ENCODE measurements at regions not wholly inside any gene's neighbourhood (a gene's known extent, or its start where the extent isn't known, plus 50 kb on each side); places are given as distances from the start of the nearest gene placed in this dataset.
A peak's percentile ranks its signal among the peaks of the same experiment; 100 is the strongest.
"Not testable (repeated sequence)": the region's sequence is repeated elsewhere in the genome, so short reads cannot be mapped to it uniquely, and the experiment has no call there.

DNA sequence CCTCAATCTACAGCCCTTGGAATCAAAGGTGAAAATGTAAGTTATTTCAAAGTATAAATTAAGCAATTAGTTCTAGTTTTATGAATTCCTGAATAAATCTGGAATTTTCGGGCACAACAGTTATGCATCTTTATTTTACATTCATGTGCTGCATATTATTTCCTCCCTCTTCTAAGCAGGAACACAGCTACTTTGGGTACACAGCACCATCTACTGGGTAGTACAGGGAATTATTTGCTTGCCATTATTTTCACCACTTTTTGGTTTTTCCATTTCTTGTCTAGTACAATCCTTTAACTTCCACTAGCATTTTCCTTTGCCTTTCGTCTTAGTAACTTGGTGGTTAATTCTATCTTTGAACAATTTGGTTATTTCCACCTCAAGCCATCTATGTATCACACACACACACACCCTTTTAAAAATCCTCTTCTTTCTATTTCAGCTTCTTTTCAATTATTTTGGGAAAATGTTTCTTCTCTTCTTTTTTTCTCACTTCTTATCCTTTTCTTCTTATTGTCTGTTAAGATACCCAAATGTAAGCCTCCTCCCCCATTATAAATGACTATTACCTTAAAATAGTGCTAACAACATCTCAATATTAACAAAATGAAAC, 451.0 kb downstream of the MFSD1 start:
- TF ChIP-seq, protein P1, sequence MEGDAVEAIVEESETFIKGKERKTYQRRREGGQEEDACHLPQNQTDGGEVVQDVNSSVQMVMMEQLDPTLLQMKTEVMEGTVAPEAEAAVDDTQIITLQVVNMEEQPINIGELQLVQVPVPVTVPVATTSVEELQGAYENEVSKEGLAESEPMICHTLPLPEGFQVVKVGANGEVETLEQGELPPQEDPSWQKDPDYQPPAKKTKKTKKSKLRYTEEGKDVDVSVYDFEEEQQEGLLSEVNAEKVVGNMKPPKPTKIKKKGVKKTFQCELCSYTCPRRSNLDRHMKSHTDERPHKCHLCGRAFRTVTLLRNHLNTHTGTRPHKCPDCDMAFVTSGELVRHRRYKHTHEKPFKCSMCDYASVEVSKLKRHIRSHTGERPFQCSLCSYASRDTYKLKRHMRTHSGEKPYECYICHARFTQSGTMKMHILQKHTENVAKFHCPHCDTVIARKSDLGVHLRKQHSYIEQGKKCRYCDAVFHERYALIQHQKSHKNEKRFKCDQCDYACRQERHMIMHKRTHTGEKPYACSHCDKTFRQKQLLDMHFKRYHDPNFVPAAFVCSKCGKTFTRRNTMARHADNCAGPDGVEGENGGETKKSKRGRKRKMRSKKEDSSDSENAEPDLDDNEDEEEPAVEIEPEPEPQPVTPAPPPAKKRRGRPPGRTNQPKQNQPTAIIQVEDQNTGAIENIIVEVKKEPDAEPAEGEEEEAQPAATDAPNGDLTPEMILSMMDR (IDR thresholded peaks at IDR 0.05; ENCODE audit: insufficient read depth, low read length) = peak; percentile 78
- DNase-seq (ENCODE audit: low read depth) = peak; percentile 89

DNA sequence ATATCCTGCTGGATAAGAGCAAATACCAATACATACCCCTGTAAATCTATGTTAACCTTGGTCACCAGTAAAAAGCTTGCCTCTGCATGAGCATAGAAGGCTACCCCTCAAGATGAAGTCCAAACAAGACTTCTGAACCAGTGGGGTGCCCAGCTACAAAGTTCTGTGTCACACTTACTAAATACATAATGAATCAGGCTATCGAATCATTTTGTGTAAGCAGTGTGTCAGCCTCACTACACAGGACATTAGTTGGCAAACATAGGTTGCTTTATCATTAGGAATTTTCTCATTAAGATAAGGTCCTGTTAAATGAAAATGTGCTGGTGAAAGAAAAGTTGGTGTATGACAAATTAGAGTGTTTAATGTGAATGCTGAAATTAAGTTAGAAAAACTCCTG, 452.0 kb downstream of the MFSD1 start:
- no peak for DNase-seq (ENCODE audit: low read depth)
- no peak overlapping the region for H3K4me3 ChIP-seq (ENCODE audit: low read depth, low read length)
- TF ChIP-seq, protein P1 (IDR thresholded peaks at IDR 0.05; ENCODE audit: insufficient read depth, low read length) = no peak

More for the DNA sequence above, 451.0 kb downstream of the MFSD1 start:
- H3K4me3 ChIP-seq (ENCODE audit: low read depth, low read length) = no peak overlapping the region

DNA sequence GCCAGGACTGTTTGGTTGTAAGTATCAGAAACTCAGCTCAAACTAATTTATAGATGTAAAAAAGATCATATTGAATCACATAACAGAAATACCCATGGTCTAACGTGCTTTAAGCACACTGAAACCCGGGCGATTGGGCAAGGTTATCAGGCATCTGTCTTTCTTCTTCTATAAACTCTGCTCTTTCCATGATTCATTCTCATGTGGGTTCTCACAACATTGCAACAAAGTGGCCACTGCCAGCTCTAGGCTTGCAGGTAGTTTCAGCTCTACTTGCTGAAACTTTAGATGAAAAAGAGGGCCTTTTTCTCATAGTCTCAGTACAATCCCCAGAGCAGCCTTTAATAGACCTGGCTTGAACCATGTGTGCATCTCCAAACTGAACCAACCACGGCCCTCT, 456.1 kb downstream of the MFSD1 start:
- DNase-seq (ENCODE audit: low read depth) = no peak
- TF ChIP-seq, protein P1 (IDR thresholded peaks at IDR 0.05; ENCODE audit: insufficient read depth, low read length) = no peak
- no peak overlapping the region for H3K4me3 ChIP-seq (ENCODE audit: low read depth, low read length)

DNA sequence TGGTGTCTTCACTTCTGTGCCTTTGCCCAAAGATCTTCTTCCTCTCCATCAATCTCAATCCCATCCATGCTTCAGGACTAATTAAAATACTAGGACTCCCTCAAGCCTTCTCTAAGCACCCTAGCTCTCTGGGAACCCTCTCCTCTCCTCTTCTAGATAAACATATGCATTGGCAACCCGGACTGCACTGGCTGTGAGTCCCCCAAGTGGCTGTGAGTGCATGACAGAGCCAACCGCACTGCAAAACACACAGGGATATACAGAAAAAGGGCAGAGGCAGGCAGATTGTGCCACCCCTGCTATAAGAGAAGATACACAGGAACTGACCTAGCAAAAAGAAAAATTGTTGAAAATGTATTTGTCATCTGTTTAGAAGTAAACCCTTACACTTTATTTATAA, 457.1 kb downstream of the MFSD1 start:
- TF ChIP-seq, protein P1 (IDR thresholded peaks at IDR 0.05; ENCODE audit: insufficient read depth, low read length) = no peak
- H3K4me3 ChIP-seq (ENCODE audit: low read depth, low read length) = no peak overlapping the region
- no peak for DNase-seq (ENCODE audit: low read depth)

DNA sequence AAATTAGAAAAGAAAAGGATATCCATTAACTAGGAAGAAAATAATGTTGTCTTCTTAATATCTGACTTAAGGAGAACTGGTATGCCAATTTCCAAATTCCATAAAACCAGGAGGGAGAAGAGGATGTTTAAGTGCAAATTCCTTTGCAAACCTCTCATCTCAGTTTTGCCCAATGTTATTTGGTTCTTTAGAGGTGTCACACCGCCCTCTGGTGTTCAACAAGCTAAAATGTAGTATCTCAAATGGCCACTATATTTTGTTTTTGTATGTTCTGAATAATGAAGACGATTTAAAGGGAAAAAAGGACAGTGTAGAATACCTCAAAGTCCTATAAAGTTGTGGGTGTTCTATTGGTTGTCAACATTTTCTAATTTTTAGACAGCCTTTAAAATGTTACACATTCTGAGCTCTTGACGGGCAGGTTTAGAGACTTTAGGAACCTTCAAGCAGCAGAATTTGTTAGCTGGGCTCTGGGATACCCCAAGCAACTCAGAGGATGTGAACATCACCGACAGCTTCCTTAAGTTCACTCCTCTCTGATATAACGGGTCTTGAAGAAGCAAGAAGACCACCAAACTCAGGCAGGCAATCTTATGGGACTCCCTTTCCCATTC, 458.3 kb downstream of the MFSD1 start:
- peak; percentile 88 for DNase-seq (ENCODE audit: low read depth)
- H3K4me3 ChIP-seq (ENCODE audit: low read depth, low read length) = no peak overlapping the region
- TF ChIP-seq, protein P1 (IDR thresholded peaks at IDR 0.05; ENCODE audit: insufficient read depth, low read length) = peak; percentile 67

DNA sequence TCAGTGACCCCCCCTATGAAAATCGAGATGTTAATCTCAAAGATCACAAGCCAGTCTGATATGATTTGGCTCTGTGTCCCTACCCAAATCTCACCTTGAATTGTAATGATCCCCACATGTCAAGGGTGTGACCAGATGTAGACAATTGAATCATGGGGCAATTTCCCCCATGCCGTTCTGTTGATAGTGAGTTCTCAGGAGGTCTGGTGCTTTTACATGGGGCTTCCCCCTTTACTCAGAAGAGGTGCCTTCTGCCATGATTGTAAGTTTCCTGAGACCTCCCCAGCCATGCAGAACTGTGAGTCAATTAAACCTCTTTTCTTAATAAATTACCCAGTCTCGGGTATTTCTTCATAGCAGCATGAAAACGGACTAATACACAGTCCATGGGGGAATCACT, 459.5 kb downstream of the MFSD1 start:
- not testable (repeated sequence) for DNase-seq (ENCODE audit: low read depth); H3K4me3 ChIP-seq (ENCODE audit: low read depth, low read length)

DNA sequence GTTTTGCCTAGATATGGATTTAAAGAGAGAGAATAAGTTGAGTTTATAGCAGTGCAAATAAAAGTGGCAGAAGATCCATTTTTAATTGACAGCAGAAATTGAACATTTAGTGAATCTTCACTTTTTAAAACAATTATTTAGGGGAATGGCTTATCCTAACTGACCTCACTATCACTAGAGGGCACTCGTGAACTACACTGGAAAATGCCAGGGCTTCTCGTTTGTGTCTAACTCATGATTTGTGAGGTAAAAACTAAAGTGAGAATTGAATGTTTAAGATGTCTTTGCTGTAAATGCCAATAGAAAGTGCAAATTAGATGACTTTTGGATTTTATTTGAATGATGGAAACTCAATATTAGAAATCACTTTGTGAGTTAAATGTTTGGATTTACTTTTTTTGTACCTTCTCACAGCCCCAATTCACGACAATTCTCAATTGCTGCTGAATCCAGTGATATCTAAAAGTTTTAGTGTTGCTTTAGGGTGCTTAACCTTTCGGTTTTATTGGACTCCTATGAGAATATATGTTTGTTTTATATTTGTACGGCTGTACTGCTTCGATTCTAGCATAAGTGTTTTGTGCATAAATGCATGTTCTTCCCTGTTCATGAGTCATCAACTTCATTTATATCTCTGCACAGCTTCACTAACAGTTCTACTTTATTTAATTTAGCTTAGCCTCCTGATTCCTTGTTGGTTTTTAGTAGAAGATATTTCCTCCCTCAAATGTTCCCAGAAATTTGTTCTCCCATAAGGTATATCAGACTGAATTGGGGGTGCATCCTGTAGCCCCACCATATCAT, 462.1 kb downstream of the MFSD1 start:
- peak; percentile 73 for DNase-seq (ENCODE audit: low read depth)
- H3K4me3 ChIP-seq (ENCODE audit: low read depth, low read length) = no peak overlapping the region
- TF ChIP-seq, protein P1 (IDR thresholded peaks at IDR 0.05; ENCODE audit: insufficient read depth, low read length) = peak; percentile 81
